ENCODE measurements at regions not wholly inside any gene's neighbourhood (a gene's known extent, or its start where the extent isn't known, plus 50 kb on each side); places are given as distances from the start of the nearest gene placed in this dataset.

GRCh38 chr10:78865931-78866717 is 202.6 kb upstream of the ZMIZ1 start:
- no peak for TF ChIP-seq CTCF (IDR thresholded peaks at IDR 0.05)
- no peak for TF ChIP-seq POLR2A (IDR thresholded peaks at IDR 0.05)

All from right lobe of liver (tissue), 4 donors.